GM19240 (cell line): ENCODE measurements at regions not wholly inside any gene's neighbourhood (a gene's known extent, or its start where the extent isn't known, plus 50 kb on each side); places are given as distances from the start of the nearest gene placed in this dataset.

Experiments used
- DNase-seq: peaks from one replicate; pipeline ENCODE4 v3.0.0; 2011; ENCODE audit warnings: low spot score; ENCODE audit not compliant: insufficient read length

DNA sequence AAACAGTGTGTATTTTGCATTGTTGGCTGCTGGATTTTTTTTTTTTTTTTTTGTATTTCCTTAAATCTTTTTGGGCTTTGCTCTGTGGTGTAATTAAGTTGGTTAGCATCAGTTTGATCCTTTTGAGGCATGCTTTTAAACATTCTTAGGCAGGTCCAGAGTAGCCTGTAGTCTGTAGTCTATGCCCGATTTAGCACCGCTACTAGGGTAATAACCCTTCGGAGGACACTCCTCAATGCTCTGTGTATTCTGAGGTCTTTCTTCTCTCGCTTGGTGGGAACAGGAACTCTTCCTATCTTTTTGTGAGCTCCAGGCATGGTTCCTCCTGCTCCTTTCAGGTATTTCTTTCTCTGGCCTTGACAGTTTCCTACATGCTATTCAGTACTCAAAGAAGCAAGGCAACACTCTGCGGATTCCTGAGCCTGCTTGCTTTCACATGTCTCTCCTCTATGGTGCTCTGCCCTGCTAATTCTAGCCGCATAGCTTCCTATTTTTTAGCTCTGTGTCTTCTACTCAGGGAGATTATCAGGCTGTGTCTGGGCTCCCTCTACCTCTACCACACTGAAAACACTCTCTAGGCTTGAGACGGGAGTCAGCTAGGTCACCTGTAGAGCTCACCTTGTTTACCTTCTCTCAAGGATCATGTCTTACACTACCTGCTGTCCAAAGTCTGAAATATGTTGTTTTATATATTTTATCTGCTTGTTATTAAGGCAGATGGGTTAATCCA, 195.1 kb downstream of the NDFIP2 start:
- no peak for DNase-seq

DNA sequence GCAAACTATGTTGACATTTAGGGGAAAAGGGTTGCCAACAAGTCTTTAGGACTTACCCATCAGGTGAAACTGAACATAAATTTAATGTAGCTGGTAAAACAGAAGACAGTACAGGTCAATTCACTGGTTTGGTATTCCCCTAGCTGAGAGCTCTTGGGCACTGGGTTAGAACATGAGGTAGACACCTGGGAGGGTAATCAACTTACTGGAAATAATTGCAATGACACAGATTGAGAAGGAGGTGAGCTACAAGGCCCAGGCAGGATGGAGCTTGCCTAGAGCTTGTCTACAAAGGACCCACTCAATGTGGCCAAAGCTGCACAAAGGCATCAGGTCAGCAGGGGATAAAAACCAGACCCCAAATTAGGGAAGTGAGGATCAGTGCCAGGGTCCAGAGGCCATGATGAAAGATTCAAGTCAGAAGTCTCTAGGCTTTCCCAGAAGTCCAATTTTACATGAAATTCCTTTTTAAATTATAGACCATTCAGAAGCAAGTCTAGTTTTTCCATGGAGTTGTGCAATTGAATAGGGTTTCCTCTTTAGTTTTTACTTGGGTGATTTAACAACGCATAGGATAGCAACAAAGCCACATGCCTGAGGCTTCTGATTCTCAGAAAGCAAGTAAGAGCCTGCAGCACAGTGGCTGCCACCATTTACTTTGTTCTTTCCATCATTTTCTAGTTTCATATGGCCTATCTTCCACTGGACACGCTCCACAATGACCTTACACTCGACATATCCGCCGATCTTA, 194.0 kb downstream of the NDFIP2 start:
- DNase-seq = no peak

GRCh38 chr13:79673993-79674377, 193.0 kb downstream of the NDFIP2 start:
- no peak for DNase-seq

GRCh38 chr13:79673310-79673992, 192.5 kb downstream of the NDFIP2 start:
- no peak for DNase-seq

DNA sequence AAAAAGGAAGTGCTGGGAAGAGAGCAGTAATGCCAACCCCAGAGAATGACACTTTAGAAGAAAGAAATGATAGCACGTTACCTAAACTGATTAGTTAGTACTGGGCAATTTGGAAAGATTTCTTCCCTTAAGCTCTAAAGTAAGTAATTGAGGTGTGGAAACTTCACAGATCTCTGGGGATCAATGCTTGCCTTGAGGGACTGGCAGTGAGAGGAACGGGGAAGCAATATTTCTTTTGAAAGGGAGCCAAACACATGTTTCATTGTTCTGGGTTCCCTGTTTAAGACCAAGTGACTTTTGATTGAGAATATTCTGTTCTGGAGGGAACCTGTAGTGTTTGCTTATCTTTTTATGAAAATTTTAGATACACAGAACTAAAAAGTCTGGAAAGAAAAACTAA, 190.5 kb downstream of the NDFIP2 start:
- no peak for DNase-seq

- DNase-seq = no peak
Observed at GRCh38 chr13:79668201-79668752, 187.3 kb downstream of the NDFIP2 start.

DNA sequence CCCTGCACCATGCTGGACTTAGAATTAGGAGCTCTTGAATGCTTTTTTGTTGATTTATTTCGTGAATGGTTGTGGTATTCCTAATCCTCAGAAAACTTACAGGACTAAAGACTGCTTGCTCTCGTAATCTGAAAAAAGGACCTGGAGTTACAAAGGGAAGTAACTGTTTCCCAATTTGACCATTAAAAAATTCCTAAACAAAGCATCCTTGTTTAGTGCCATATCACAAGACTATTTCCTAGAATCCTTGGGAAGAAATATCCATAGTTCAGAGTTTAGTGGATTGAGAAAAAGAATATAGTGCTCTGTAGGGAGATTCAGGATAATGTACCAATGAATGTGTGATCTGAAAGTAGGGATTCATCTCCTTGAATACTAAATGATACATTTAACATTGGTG, 186.8 kb downstream of the NDFIP2 start:
- DNase-seq = no peak

DNA sequence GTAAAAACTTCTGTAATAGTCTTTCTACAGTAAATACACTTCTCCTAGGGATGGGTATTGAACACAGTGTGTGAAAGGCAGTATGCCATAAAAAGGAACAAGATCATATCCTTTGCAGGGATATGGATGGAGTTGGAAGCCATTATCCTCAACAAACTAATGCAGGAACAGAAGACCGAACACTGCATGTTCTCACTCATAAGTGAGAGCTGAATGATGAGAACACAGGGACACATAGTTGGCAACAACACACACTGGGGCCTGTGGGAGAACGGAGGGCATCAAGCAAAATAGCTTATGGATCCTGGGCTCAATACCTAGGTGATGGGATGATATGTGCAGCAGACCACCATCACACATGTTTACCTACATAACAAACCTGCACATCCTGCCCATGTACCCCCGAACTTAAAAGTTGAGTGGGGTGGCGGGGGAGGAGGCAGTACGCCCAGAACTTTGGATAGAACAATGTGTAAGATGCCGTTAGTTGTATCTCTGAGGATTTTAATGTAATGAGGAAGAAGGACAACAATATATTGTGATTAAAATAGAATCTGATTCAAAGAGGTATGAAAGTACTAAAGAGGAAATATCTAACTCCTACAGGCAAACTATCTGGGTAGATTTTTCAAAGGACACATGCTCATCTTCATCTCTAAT, 183.2 kb downstream of the NDFIP2 start:
- no peak for DNase-seq

DNA sequence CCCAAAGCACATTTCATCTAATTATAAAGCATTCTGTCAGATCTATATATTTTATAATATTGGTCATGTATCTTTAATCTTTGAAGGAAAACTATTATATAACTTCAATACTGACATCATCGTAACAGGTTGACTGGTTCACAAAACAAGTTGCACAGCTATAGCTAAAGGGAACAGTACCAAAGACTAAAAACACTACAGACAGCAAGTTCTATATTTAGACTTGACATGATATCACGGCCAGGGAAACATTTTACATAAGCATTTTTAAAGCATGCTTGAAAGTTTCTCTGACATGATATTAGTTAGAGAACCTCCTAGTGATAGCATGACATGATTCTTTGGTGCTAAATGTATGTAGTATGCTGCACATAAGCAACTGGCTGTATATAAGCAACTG, 182.5 kb downstream of the NDFIP2 start:
- DNase-seq = no peak

GRCh38 chr13:79662882-79663281, 181.9 kb downstream of the NDFIP2 start:
- DNase-seq = no peak

GRCh38 chr13:79660361-79660760, 179.4 kb downstream of the NDFIP2 start:
- no peak for DNase-seq

GRCh38 chr13:79659121-79659521, 178.2 kb downstream of the NDFIP2 start:
- DNase-seq = no peak

DNA sequence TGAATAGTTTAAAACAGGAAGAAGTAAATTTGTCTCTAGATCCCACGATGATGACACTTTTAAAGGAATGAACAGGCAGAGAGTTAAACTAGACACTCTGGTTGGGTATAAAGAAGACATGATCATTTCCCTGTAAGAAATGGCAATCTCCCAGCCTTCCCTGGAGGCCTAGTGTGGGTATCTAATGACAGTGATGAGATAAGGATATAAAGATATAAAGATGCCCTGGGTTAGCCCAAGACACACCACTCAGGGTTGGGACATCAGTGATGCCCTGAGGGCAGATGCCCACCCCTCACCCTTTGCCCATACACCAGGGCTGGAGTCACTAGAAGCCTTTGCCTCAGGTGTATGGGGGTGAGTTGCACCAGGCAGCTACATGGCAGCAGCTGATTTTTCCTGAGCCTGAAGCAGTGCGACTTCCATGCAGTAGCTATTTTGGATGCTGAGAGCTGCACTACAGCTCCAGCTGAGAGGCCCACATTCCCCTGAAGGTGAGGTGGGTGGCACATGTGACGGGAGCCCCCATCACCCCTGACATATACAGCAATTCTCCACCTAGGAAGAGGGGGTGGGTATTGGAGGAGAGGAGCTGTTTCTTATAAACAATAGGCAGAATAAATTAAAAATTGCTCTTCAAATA, 177.5 kb downstream of the NDFIP2 start:
- no peak for DNase-seq

GRCh38 chr13:79655509-79655908, 174.6 kb downstream of the NDFIP2 start:
- DNase-seq = no peak

DNA sequence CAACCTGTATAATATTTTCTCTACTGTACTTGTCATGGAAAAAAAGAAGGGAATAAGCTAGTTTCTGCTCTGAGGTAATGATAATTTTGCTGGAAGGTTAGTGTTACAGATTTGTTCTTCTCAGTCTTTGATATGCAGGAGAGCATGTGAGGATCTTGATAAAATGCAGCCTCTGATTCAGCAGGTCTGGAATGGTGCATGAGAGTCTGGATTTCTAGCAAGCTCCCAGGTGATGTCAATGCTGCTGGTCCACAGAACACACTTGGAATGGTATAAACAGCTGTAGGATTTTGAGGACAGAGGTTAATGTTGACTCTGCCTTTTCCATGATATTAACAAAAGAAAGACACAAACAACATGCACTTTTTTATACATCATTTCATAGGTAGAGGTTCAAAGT, 173.6 kb downstream of the NDFIP2 start:
- no peak for DNase-seq

- no peak for DNase-seq
Observed at GRCh38 chr13:79650688-79651087, 169.7 kb downstream of the NDFIP2 start.

DNA sequence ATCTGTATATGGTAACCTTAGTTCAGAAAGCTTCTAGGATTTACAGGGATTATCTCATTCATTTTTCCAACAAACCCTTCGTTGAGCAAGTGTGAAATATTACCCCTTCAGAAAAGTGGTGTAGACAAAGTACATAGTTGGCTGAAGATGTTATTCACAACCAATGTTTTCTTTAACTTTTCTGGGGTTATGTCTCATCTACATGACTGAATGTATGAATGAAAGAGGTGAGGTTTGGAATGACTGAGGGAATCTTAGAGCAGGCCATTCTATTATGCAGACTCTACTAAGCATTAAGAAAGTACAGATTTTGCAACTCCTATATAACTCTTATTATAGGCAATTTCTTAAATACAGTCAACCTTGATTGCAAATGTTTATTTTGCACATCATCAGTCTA, 167.2 kb downstream of the NDFIP2 start:
- DNase-seq = no peak

DNA sequence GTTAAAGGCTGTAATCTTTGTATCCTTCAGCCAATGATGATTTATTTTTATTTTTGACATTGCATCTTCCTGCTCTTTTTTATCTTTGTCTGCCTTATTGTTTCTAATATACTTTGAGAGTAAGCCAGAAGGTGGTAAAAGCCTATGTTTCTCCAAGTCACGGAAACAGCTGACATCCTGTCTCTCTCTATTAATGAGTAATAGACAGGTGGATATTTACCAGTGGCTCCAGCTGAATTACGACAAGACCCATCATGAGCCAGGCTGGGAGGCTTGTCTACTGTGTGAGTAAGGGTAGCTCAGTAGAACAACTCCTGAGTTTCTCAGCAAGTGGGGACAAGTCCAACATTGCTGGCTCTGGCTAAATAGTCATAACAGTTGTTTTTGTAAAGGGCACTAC, 166.6 kb downstream of the NDFIP2 start:
- DNase-seq = no peak

DNA sequence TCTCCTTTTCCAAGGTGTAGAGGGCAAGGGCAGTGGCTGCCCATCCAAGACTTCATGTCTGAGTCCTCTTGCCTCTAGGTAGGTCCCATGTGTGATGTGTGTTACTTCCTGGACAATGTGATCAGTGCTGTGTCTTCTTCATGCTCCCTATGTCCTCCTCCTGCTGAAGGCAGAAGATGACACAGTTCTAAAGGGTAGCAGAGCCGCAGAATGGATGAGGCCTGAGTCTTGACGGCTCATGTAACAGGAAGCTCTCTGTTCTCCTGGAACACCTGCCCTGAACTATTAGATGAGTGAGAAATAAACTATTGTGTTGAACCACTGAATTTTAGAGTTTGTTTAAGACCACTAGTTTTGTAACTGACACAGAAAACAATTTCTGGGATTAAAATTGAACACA, 165.9 kb downstream of the NDFIP2 start:
- DNase-seq = no peak

- DNase-seq = no peak
Observed at GRCh38 chr13:79645569-79645968, 164.6 kb downstream of the NDFIP2 start.

DNA sequence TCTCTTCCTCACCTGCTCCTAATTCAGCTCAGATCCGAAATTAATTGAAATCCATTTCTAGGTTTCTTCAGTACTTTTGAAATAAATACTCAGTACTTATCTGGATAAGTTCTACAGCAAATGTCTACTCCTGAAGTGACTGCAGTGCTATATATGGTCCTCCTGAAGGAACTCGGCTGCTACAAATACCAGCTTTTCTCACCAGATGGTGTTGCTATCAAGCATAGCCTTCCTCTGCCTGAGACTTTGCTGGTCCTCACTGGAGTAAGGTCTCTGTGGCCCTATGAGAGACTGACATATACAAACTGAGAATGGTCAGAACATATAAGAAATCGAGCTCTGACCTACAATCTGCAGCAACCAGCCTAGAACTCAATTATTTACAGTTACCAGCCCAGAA, 161.6 kb downstream of the NDFIP2 start:
- no peak for DNase-seq
